OCI-LY3 (cell line): ENCODE measurements at regions not wholly inside any gene's neighbourhood (a gene's known extent, or its start where the extent isn't known, plus 50 kb on each side); places are given as distances from the start of the nearest gene placed in this dataset.

Source experiments
- EZH2phosphoT487 ChIP-seq: fragments of 200-600 bp; shearing (Covaris generic); IDR thresholded peaks from 2 replicates; pipeline ENCODE4 v1.6.1; 2018; ENCODE audit warnings: antibody characterized with exemption, mixed run types, low read depth
- TF ChIP-seq, protein P1 (sequence below): fragments of 200-600, 300-600 bp; sonication (generic); IDR thresholded peaks from 2 replicates; pipeline ENCODE4 v1.5.1; 2014; ENCODE audit warnings: antibody characterized with exemption, low read length, low read depth

DNA sequence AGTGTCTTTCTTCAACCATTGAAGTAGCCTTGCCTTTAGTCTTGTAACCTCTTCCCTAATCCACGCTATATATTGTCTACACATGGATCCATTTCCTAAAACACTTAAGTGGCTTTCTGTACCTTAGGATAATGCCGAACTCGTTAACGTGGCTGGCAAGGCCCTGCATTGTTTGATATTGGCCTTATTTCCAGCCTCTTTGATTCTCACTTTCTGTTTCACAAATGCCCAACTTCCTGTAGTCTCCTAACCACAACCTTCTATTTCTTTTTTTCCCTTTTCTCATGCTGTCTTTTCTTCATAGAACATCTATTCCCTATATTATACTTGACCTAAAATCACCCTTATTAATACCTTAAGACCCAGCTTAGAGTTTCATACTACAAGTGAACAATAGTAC, 536.0 kb downstream of the LMO4 start:
- TF ChIP-seq, protein P1, sequence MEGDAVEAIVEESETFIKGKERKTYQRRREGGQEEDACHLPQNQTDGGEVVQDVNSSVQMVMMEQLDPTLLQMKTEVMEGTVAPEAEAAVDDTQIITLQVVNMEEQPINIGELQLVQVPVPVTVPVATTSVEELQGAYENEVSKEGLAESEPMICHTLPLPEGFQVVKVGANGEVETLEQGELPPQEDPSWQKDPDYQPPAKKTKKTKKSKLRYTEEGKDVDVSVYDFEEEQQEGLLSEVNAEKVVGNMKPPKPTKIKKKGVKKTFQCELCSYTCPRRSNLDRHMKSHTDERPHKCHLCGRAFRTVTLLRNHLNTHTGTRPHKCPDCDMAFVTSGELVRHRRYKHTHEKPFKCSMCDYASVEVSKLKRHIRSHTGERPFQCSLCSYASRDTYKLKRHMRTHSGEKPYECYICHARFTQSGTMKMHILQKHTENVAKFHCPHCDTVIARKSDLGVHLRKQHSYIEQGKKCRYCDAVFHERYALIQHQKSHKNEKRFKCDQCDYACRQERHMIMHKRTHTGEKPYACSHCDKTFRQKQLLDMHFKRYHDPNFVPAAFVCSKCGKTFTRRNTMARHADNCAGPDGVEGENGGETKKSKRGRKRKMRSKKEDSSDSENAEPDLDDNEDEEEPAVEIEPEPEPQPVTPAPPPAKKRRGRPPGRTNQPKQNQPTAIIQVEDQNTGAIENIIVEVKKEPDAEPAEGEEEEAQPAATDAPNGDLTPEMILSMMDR = no peak
- TF ChIP-seq EZH2phosphoT487 = no peak
